ENCODE measurements at regions not wholly inside any gene's neighbourhood (a gene's known extent, or its start where the extent isn't known, plus 50 kb on each side); places are given as distances from the start of the nearest gene placed in this dataset.

DNA sequence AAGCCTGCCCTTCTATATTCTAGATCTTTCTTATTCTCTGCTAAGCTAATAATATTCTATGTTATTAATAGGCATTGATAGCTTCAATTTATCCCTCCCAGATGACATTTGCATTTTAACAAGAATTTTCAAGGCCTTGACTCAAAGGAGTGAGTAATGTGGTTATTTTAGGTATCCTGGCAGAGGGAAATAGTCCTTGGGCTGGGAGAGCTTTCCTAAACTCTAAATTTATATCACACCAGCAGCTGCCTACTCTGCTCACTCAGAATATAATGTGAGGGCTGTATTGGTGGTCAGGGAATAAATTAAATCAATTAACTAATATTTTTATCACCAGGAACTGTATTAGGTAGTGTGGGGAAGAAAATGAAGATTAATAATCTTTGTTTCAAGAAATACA, 74.8 kb upstream of the ADAM23 start:
- DNase-seq, result no peak

DNA sequence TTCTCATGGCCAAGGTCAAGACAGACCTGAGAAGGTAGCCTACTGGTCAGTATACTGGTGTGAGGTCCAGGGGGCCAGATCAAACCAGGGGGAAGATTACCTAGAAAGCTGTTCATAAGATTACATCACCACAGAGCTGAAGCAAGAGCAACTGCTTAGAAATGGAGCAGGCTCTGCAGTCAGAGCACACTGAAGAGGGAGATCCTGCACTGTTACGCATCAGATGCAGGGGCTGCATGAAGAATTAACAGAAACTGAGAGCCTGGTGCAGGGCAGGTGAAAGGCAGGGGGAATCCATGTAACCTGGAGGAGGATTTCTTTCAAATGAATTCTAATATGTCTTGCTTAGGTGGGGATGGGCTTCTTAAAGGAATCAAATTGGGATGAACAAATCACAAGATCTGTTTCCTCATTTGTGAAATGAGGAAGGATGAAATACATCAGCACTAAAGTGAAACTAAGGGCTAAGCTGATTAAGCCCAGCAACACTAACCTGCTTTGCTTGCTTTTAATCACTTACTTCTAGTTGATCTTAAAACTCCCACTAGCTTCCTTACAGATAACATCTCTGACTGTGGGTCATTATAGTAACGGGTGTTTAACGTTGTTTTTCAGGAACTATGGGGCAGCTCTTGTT, 74.3 kb upstream of the ADAM23 start:
- DNase-seq, result no peak

DNA sequence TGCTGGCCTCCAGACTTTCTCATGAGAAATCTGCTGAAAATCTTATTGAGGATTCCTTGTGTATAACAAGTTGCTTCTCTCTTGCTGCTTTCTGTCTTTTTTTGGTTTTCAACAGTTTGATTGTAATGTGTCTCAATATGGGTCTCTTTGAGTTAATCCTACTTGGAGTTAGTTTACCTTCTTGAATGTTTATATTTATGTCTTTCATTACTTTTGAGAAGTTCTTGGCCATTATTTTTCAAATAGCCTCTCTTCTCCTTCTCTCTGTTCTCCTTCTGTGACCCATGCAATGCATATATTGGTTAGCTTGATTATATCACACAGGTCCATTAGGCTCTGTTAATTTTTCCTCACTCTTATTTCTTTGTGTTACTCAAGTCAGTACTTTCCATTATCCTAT, 67.4 kb upstream of the ADAM23 start:
- no peak for DNase-seq

GRCh38 chr2:206378835-206379234, 64.5 kb upstream of the ADAM23 start:
- no peak for DNase-seq

DNA sequence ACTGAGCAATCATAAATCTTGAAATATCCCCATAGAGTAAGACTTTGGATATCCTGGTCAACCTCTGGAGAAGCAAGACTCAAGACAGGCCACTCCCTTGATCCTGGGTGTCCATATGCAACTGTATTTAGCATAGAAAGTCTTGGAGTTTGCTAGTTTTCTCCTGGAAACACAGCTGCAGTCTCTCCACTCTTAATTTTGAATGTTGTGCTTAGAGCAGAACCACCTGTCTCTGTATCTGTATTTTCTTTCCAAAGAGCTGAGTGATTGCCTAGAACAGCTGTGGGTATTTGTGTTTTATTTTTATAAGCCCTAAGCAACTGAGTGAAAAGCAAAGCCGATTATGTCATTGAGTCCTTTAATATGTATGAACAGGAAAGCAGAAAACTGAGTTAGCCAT, 64.1 kb upstream of the ADAM23 start:
- DNase-seq, result no peak

DNA sequence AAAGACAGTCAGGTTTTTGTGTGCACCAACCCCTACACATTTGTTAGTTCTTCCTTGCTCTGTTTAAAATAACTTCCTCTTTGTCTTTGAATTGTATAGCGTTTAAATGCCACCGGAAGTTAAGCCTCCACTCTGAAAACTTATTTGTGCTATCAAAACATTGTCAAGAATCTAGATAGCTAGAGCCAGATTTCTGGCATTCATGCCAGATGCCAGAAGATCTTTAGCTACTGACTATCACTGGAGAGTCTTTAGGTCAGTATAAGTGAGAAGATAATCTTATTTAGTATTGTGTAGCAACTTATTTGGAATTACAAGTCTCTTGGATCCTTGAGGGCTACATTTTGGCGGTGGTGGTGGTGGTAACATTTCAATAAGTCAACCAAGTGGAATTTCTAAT, 63.4 kb upstream of the ADAM23 start:
- DNase-seq, result no peak

DNA sequence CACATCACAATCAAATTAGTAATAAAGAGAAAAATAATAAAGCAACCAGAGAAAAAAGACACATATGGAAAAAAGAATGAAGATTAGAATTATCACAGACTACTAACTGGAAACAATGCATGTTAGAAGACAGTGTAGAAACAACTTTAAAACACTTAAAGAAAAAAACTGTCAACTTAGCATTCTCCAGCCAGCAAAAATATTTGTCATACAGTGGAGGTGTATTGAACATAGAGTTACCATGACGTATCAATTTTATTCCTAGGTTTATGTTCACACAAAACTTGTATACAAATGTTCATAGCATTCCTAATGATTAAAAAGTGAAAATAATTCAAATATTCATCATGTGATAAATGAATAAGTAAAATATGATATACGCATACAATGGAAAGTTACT, 61.5 kb upstream of the ADAM23 start:
- DNase-seq, result no peak

DNA sequence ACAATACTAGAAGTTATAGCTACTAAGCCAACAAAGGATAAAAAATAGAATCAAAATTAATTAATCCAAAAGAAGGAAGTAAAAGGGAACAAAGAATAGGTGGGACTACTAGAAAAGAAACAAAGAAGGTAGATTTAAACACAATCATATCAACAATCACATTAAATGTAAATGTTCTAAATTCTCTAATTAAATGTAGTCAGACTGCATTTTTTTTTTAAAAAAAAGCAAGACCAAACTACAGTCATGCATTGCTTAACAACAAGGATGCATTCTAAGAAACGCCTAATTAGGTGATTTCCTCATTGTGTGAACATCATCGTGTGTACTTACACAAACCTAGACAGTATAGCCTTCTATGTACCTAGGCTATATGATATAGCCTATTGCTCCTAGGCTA, 59.7 kb upstream of the ADAM23 start:
- DNase-seq, result no peak

DNA sequence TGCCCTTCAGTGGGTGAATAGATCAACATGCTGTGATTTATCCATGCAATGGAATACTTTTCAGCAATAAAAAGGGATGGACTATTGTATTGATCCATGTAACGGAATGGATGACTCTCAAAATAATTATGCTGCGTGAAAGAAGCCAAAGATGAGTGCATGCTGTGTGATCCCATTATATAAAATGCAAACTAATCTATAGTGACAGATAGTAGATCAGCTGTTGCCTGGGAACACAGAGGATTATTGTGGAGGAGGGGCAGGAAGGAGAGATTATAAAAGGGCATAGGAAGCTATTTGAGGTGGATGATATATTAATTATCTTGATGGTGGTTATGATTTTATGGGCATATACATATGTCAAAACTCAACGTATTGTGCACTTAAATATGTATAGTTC, 55.5 kb upstream of the ADAM23 start:
- peak; percentile 24 for DNase-seq

DNA sequence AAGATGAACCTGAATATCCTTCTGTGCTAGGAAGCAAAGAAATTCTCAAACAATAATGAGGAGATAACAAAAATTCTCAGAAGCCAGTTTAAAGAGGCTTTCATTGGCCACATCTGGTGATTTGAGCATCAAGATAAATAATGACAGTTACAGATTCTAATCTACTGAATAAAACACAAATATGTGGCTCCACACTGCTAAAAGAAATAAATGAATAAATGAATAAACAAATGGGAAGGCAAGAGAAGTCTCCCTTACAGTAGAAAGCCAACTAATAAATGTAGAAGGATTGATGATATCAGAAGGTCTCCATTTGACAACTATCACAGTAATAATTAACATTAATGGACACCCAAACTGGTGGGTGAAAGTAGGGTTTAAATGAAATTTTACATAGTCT, 54.6 kb upstream of the ADAM23 start:
- no peak for DNase-seq

DNA sequence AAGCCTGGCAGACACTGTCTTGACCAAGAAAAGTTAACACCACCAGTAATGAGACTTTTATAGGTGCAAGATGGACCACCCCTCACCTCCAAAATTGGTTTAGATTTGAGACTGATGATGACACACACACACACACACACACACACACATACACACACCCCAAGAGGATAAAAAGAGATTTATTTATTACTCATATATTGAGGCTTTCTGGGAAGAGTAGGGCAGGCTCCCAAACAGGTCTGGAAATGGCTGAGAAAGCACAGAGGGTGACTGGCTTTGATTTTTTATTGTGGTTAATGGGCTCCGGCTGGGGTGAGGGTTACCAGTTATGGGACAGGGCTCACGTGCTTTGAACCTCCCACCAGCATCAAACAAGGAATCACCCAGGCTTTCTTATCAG, 54.2 kb upstream of the ADAM23 start:
- DNase-seq, result no peak

GRCh38 chr2:206390181-206390580, 53.2 kb upstream of the ADAM23 start:
- no peak for DNase-seq

DNA sequence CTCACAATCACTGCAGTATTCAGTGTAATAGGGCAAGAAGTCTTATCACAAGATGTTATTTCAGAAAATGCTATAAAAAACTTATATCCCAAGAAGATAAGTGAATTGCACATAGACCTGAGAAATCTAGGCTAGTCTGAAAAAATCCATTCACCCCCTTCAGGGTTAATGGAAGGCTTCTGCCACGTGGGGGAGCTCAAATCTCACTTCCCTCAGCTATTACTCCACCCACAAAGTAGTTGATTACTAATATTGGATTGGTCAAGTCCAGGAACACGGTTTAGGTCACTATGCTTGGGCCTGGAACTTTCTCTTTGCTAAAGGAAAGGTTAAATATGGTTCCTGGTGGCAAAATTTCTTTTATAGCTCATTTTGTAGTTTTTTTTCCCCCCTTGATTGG, 51.2 kb upstream of the ADAM23 start:
- peak; percentile 63 for DNase-seq

Data from NCI-H69 (cell line).